ENCODE measurements at regions not wholly inside any gene's neighbourhood (a gene's known extent, or its start where the extent isn't known, plus 50 kb on each side); places are given as distances from the start of the nearest gene placed in this dataset.

DNA sequence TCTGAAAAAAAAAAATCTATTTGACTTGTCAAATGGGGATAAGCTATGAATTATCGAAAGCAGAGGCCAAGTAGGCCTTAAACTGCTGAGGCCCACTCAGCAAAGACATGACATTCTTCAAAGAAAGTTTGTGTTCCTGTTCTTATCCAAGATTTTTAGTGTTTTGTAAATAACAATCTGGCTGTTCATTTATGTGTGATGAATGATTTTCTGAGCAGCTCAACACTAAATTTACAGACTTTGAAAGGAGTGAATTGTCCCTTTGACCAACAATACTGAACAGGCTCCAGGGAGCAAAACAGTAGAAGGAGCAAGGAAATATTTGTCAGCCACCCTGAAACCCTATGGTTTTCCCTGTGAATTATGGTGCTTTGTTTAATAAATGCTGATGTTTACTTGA is 512.6 kb upstream of the NAALADL2 start:
- H3K4me3 ChIP-seq (ENCODE audit: low read depth, low read length), result no peak overlapping the region
- DNase-seq (ENCODE audit: low read depth), result no peak

DNA sequence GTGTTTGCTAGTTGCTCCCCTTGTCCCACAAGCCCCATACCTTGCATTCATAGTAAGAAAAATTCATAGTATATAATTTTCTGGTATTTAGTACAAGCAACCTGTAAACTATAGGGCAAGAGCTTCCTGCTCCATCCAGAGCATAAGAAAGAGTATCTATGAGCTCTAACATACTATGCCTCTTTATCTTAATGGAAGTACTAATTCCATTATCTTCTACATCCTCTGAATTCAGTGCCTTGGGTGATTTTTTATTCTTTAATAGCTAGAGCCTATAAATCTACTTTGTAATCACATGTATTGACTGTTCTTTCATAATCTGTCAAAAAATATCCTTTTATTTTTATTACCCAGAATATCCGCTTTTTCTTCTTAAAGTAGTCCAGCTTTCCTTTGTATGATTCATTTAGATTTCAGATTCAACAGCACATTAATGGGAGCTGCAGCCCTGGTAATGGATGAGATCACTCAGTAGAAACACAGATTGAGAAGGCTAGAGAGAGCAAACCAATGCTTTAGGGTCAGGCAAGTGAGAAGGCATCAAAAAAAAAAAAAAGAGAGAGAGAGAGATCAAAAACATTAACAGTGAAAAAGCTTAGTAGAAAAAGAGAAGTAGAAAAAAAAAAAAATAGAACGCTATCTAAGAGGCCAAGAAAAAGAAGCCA is 511.5 kb upstream of the NAALADL2 start:
- no peak overlapping the region for H3K4me3 ChIP-seq (ENCODE audit: low read depth, low read length)
- TF ChIP-seq, protein P1, sequence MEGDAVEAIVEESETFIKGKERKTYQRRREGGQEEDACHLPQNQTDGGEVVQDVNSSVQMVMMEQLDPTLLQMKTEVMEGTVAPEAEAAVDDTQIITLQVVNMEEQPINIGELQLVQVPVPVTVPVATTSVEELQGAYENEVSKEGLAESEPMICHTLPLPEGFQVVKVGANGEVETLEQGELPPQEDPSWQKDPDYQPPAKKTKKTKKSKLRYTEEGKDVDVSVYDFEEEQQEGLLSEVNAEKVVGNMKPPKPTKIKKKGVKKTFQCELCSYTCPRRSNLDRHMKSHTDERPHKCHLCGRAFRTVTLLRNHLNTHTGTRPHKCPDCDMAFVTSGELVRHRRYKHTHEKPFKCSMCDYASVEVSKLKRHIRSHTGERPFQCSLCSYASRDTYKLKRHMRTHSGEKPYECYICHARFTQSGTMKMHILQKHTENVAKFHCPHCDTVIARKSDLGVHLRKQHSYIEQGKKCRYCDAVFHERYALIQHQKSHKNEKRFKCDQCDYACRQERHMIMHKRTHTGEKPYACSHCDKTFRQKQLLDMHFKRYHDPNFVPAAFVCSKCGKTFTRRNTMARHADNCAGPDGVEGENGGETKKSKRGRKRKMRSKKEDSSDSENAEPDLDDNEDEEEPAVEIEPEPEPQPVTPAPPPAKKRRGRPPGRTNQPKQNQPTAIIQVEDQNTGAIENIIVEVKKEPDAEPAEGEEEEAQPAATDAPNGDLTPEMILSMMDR (conservative IDR thresholded peaks at IDR 0.05; ENCODE audit: low read depth, low read length), result no peak
- no peak for DNase-seq (ENCODE audit: low read depth)

More for the DNA sequence above, 512.6 kb upstream of the NAALADL2 start:
- TF ChIP-seq, protein P1 (conservative IDR thresholded peaks at IDR 0.05; ENCODE audit: low read depth, low read length), result no peak

DNA sequence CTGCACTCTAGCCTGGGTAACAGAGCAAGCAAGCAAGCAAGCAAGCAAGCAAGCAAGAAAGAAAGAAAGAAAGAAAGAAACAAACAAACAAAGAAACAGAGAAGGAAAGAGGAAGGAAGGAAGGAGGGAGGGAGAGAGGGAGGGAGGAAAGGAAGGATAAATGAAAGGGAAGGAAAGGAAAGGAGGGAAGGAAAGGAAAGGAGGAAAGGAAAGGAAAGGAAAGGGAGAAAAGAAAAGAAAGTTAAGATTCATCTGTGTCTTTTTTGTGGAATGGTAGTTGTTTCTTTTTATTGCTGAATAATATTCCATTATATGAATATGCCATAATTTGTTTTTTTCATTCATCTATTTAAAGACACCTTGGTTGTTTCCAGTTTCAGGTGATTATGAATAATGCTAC is 506.9 kb upstream of the NAALADL2 start:
- no peak overlapping the region for H3K4me3 ChIP-seq (ENCODE audit: low read depth, low read length)
- TF ChIP-seq, protein P1 (conservative IDR thresholded peaks at IDR 0.05; ENCODE audit: low read depth, low read length), result no peak
- DNase-seq (ENCODE audit: low read depth), result no peak

DNA sequence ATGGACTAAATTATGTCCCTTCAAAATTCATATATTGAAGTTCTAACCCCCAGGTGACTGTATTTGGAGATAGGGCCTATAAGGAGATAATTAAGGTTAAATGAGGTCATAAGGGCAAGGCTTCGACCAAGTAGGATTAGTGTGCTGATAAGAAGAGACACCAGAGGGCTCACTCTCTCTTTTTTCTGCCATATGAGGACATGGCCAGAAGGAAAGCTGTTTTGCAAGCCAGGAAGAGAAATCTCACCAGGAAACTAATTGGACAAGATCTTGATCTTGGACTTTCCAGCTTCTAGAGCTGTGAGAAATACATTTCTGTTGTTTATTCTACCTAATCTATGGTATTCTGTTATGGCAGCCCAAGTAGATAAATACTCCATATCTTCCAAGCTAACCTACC is 503.6 kb upstream of the NAALADL2 start:
- no peak for DNase-seq (ENCODE audit: low read depth)
- TF ChIP-seq, protein P1 (conservative IDR thresholded peaks at IDR 0.05; ENCODE audit: low read depth, low read length), result peak; percentile 60
- no peak overlapping the region for H3K4me3 ChIP-seq (ENCODE audit: low read depth, low read length)

DNA sequence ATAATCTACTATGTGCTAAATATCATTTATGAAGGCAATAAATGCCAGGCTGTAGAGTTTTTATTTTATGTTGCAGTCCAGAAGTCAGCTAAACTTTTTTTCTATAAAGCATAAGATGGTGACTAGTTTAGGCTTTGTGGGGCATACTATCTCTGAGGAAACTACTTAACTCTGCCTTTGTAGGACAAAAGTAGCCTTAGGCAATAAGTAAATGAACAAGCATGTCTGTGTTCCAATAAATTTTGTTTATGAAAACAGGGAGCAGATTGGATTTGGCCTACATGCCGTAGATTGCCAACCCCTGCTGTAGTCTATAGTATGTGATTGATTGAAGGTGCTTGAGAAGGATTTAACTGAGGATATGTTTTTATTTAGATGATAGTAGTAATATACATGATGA is 502.5 kb upstream of the NAALADL2 start:
- TF ChIP-seq, protein P1 (conservative IDR thresholded peaks at IDR 0.05; ENCODE audit: low read depth, low read length), result no peak
- DNase-seq (ENCODE audit: low read depth), result no peak
- H3K4me3 ChIP-seq (ENCODE audit: low read depth, low read length), result no peak overlapping the region

DNA sequence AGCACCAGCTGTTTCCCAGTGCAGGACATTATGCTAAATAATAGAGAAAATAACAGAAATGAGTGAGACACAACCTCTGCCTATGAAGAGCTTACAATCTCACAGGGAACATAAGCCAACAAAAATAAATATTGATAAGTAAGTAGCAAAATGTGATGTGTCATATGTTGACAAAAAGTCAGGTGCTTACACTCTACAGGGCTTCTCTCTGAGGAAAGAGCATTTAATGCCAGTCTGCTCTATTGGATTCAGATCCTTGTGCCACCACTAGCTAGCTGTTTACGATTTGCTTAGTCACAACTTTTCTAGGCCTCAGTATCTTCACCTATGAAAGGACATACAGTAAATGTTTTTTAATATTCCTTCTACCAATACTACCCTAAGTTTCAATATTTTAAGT is 500.9 kb upstream of the NAALADL2 start:
- TF ChIP-seq, protein P1 (conservative IDR thresholded peaks at IDR 0.05; ENCODE audit: low read depth, low read length), result no peak
- DNase-seq (ENCODE audit: low read depth), result no peak

DNA sequence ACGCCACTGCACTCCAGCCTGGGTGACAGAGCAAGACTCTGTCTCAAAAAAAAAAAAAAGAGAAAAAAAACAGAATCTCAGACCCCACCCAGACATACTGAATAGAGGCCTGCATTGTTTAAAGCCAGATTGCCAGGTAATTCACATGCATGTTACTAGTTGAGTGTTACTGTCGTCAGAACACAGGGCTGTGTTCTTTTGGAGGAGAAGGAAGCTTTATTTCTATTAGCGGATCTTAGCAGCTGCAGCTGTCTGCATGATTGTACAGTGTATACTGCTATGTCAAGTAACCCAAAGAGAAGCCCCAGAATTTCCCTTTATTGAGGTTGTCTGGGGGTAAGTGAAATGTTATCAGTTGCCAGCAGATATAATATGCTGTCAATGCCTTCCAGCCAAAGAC is 496.6 kb upstream of the NAALADL2 start:
- no peak for DNase-seq (ENCODE audit: low read depth)
- TF ChIP-seq, protein P1 (conservative IDR thresholded peaks at IDR 0.05; ENCODE audit: low read depth, low read length), result no peak
- no peak overlapping the region for H3K4me3 ChIP-seq (ENCODE audit: low read depth, low read length)

More for the DNA sequence above, 500.9 kb upstream of the NAALADL2 start:
- no peak overlapping the region for H3K4me3 ChIP-seq (ENCODE audit: low read depth, low read length)
